ENCODE measurements at regions not wholly inside any gene's neighbourhood (a gene's known extent, or its start where the extent isn't known, plus 50 kb on each side); places are given as distances from the start of the nearest gene placed in this dataset.

DNA sequence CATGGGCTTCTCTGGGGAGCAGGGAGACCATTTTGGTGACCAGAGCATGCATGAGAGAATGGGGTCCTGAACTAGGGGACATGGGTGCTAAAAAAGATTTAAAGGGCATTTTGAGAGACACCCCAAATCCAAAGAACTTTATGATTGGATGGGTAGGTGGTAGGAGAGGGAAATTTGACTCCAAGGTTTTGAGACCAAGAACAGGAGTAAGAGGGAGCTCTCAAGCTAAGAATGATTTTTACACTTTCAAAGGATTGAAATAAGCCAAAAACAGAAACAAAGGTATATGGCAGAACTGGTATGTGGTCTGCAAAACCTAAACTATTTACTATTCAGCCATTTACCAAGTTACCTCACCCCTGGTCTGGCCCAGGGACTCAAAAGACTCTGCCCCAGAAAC, 318.2 kb upstream of the CLINT1 start:
- Mint-ChIP-seq H3K4me3 (no peak overlapping the region), H3K27ac (no peak overlapping the region), H3K27me3 (ENCODE audit: insufficient read depth) (no peaks in the 10 kb centered on the region), H3K4me1 (peaks cover 44% of the 10 kb centered on the region), H3K9me3 (no peaks in the 10 kb centered on the region), H3K36me3 (ENCODE audit: low read depth) (no peaks in the 10 kb centered on the region)
- DNase-seq, result no peak
- H3K9me3 ChIP-seq (ENCODE audit: control insufficient read depth, low read length), result no peaks in the 10 kb centered on the region
- no peak overlapping the region for H3K9ac ChIP-seq (ENCODE audit: extremely low read depth, low read length, poor library complexity, severe bottlenecking)
- no peaks in the 10 kb centered on the region for H3K36me3 ChIP-seq (ENCODE audit: control insufficient read depth, insufficient read depth, low read length)
- H3K4me1 ChIP-seq (ENCODE audit: control insufficient read depth, insufficient read depth, low read length), result peaks cover 8% of the 10 kb centered on the region
- H3K27ac ChIP-seq (ENCODE audit: low read depth, low read length), result no peak overlapping the region
- no peak overlapping the region for H3K4me3 ChIP-seq (ENCODE audit: low read length)
- TF ChIP-seq, protein P1, sequence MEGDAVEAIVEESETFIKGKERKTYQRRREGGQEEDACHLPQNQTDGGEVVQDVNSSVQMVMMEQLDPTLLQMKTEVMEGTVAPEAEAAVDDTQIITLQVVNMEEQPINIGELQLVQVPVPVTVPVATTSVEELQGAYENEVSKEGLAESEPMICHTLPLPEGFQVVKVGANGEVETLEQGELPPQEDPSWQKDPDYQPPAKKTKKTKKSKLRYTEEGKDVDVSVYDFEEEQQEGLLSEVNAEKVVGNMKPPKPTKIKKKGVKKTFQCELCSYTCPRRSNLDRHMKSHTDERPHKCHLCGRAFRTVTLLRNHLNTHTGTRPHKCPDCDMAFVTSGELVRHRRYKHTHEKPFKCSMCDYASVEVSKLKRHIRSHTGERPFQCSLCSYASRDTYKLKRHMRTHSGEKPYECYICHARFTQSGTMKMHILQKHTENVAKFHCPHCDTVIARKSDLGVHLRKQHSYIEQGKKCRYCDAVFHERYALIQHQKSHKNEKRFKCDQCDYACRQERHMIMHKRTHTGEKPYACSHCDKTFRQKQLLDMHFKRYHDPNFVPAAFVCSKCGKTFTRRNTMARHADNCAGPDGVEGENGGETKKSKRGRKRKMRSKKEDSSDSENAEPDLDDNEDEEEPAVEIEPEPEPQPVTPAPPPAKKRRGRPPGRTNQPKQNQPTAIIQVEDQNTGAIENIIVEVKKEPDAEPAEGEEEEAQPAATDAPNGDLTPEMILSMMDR (conservative IDR thresholded peaks at IDR 0.05), result no peak
- no peaks in the 10 kb centered on the region for H3K27me3 ChIP-seq (ENCODE audit: control insufficient read depth, insufficient read depth, low read length, poor library complexity, severe bottlenecking)

DNA sequence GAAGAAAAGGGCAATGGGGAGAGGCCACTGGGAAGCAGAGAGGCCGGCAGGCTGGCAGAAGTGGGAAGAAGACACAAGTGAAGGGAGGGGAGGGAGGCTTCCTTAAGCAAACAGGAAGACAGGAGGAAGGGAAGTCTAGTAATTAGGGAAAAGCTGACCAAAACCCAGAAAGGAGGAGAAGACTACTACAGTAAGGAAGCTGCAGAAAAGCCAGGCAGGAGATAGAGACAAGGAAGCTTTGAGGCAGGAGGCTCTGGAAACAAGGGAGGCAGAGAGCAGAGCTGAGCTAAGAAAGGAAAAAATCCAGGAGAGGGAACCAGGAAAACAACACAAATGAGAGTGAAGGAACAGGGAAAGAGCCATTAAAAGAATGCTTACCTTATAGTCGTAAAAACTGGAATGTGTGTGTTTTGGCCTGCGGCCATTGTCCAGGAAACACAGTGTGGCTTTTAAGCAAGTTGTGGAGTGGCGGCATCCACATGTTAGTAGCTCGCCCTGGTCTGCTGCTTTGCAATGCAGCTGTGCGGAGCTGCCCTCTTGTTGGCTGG, 317.1 kb upstream of the CLINT1 start:
- no peak overlapping the region for H3K9ac ChIP-seq (ENCODE audit: extremely low read depth, low read length, poor library complexity, severe bottlenecking)
- no peaks in the 10 kb centered on the region for H3K36me3 Mint-ChIP-seq (ENCODE audit: low read depth)
- DNase-seq, result no peak
- H3K36me3 ChIP-seq (ENCODE audit: control insufficient read depth, insufficient read depth, low read length), result no peaks in the 10 kb centered on the region
- peaks cover 40% of the 10 kb centered on the region for H3K4me1 Mint-ChIP-seq
- H3K4me3 Mint-ChIP-seq, result no peak overlapping the region
- H3K9me3 ChIP-seq (ENCODE audit: control insufficient read depth, low read length), result no peaks in the 10 kb centered on the region
- TF ChIP-seq, protein P1 (conservative IDR thresholded peaks at IDR 0.05), result no peak
- H3K9me3 Mint-ChIP-seq, result no peaks in the 10 kb centered on the region
- no peaks in the 10 kb centered on the region for H3K27me3 Mint-ChIP-seq (ENCODE audit: insufficient read depth)
- no peak overlapping the region for H3K27ac Mint-ChIP-seq
- WGBS, 2 experiments (ENCODE audit: insufficient coverage in 1 of 2, insufficient read length in 1 of 2), result 87 to 89% methylated on average over 6 of the region's 6 CpGs
- H3K27me3 ChIP-seq (ENCODE audit: control insufficient read depth, insufficient read depth, low read length, poor library complexity, severe bottlenecking), result no peaks in the 10 kb centered on the region
- no peak overlapping the region for H3K27ac ChIP-seq (ENCODE audit: low read depth, low read length)
- H3K4me3 ChIP-seq (ENCODE audit: low read length), result no peak overlapping the region
- H3K4me1 ChIP-seq (ENCODE audit: control insufficient read depth, insufficient read depth, low read length), result peaks cover 8% of the 10 kb centered on the region

DNA sequence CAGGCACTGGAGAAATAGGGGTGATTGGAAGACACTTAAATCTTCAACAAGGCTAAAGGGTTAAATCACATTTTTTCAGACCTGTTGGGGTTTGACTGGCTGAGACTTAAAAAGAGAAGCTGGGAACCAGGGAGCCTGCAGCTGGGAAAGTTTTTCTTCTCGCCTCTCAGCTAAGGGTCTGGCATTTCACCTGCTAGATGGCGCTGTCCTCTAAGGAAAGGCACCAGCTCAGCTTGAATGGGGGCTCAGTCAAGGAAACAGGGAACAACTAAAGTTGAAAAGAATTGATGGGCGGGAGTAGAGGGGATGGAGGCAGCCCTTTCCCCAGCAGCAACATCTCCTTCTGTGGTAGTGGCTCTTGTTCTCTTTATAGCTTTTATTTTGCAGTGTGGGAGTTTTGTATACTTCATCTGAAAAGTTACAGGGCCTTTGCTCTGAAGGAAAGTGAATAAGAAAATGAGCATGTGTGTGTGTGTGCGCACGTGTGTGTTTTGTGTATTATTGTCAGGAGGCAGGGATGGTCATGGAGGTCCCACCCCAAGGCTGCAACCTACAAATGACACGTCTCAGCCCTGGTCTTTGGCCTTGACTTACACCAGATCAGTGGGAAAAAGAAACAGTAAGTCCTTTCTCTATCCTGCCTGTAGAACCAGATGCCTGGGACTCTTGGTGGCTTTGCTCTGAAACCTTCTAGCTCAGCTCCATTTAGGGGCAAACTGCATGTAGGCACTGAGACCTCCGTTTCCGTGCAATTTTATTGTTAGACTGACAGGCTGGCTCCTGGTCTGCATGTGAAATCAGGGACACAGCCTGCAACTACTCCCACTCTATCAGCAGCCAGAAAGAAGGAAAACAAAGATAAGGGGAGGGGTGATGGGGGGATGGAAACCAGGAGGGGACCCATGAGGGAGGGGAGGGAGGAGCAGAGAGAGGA, 316.2 kb upstream of the CLINT1 start:
- no peak overlapping the region for H3K27ac Mint-ChIP-seq
- Histone ChIP-seq H3K36me3 (ENCODE audit: control insufficient read depth, insufficient read depth, low read length) (no peaks in the 10 kb centered on the region), H3K9me3 (ENCODE audit: control insufficient read depth, low read length) (no peaks in the 10 kb centered on the region), H3K27ac (ENCODE audit: low read depth, low read length) (peak overlapping the region; percentile 26), H3K4me3 (ENCODE audit: low read length) (no peak overlapping the region), H3K9ac (ENCODE audit: extremely low read depth, low read length, poor library complexity, severe bottlenecking) (no peak overlapping the region), H3K4me1 (ENCODE audit: control insufficient read depth, insufficient read depth, low read length) (peaks cover 8% of the 10 kb centered on the region), H3K27me3 (ENCODE audit: control insufficient read depth, insufficient read depth, low read length, poor library complexity, severe bottlenecking) (no peaks in the 10 kb centered on the region)
- DNase-seq, result peak; percentile 96
- H3K9me3 Mint-ChIP-seq, result no peaks in the 10 kb centered on the region
- H3K36me3 Mint-ChIP-seq (ENCODE audit: low read depth), result no peaks in the 10 kb centered on the region
- TF ChIP-seq, protein P1 (conservative IDR thresholded peaks at IDR 0.05), result peak; percentile 90
- H3K27me3 Mint-ChIP-seq (ENCODE audit: insufficient read depth), result no peaks in the 10 kb centered on the region
- no peak overlapping the region for H3K4me3 Mint-ChIP-seq
- H3K4me1 Mint-ChIP-seq, result peaks cover 47% of the 10 kb centered on the region
- 38 to 40% methylated on average over 7 to 8 of the region's 8 CpGs for WGBS, 2 experiments (ENCODE audit: insufficient coverage in 1 of 2, insufficient read length in 1 of 2)

Data from endodermal cell (in vitro differentiated cells).